Skeletal muscle tissue (tissue), 3 donors: ENCODE measurements at regions not wholly inside any gene's neighbourhood (a gene's known extent, or its start where the extent isn't known, plus 50 kb on each side); places are given as distances from the start of the nearest gene placed in this dataset.

ENCODE experiments used
- H3K27ac ChIP-seq: one replicate; pipeline ENCODE4 v1.7.0; 2013; ENCODE audit warnings: mild to moderate bottlenecking, low read depth, low read length, inconsistent platforms
- H3K27me3 ChIP-seq, 3 donors: one replicate each; pipeline ENCODE4 v1.7.0; 2013; ENCODE audit warnings: low read length in 3 of 3; ENCODE audit not compliant: control insufficient read depth in 3 of 3, insufficient read depth in 3 of 3
- H3K36me3 ChIP-seq, 3 donors: one replicate each; pipeline ENCODE4 v1.7.0; 2013; ENCODE audit warnings: low read length in 3 of 3; ENCODE audit not compliant: control insufficient read depth in 3 of 3, insufficient read depth in 3 of 3
- H3K4me1 ChIP-seq, 3 donors: one replicate each; pipeline ENCODE4 v1.7.0; 2013; ENCODE audit warnings: low read length in 3 of 3, mild to moderate bottlenecking in 3 of 3; ENCODE audit not compliant: control insufficient read depth in 3 of 3, insufficient read depth in 3 of 3
- H3K4me3 ChIP-seq, 3 donors: one replicate each; pipeline ENCODE4 v1.7.0; 2013; ENCODE audit warnings: low read length in 3 of 3
- H3K9ac ChIP-seq, 3 donors: one replicate each; pipeline ENCODE4 v1.7.0; 2013; ENCODE audit warnings: low read length in 3 of 3, mild to moderate bottlenecking in 3 of 3, moderate library complexity in 2 of 3, low read depth in 1 of 3
- H3K9me3 ChIP-seq, 3 donors: one replicate each; pipeline ENCODE4 v1.7.0; 2013; ENCODE audit warnings: low read length in 3 of 3; ENCODE audit not compliant: control insufficient read depth in 3 of 3
- donor health status: Osteomylitis.

DNA sequence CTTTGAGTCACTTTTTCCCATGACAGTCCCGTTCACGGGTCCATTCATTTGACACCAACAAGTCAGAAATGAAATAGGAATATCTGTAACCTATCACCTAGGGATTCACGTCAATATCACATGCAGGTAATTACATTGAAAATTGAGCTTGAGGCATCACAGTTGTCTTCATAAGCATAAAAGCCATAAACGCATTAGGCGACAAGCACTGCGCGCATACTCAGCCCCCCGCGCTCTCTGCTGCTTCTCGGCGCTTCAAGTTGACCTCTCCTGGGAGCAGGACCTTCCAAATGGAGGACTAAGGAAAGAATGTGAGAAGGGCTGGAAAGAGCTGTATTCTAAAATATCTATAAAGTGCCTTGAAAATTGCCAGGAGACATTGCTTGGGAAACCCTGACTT lies 130.5 kb upstream of the TNS3 start:
- H3K27me3 ChIP-seq: no peaks in the 10 kb centered on the region

DNA sequence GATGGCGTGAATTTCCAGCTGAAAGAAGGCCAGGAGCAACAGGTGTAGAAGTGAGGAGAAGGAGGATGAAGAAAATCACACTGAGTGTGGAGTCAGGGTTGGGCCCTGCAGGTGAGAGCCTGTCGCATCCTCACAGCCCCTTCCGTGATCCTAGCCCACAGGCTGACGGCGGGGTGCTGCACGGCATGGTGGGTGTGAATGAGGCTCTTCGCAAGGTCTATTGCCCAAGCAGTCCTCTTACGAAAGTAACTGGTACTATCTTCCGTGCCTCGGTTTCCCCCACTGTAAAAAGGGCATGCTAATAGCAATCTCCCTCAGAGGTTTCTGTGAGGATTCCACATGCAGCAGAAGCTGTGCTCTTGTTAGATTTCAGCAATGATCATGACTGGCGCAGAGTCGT lies 129.9 kb upstream of the TNS3 start:
- H3K36me3 ChIP-seq: no peaks in the 10 kb centered on the region
- H3K9me3 ChIP-seq: no peaks in the 10 kb centered on the region
- no peak overlapping the region for H3K9ac ChIP-seq
- no peak overlapping the region for H3K27ac ChIP-seq
- H3K4me1 ChIP-seq: no peaks in the 10 kb centered on the region
- H3K27me3 ChIP-seq: no peaks in the 10 kb centered on the region
- no peak overlapping the region for H3K4me3 ChIP-seq

More for the DNA sequence above, 130.5 kb upstream of the TNS3 start:
- Histone ChIP-seq H3K27ac (no peak overlapping the region), H3K9ac (no peak overlapping the region), H3K4me1 (no peaks in the 10 kb centered on the region), H3K36me3 (no peaks in the 10 kb centered on the region), H3K9me3 (no peaks in the 10 kb centered on the region), H3K4me3 (no peak overlapping the region)

DNA sequence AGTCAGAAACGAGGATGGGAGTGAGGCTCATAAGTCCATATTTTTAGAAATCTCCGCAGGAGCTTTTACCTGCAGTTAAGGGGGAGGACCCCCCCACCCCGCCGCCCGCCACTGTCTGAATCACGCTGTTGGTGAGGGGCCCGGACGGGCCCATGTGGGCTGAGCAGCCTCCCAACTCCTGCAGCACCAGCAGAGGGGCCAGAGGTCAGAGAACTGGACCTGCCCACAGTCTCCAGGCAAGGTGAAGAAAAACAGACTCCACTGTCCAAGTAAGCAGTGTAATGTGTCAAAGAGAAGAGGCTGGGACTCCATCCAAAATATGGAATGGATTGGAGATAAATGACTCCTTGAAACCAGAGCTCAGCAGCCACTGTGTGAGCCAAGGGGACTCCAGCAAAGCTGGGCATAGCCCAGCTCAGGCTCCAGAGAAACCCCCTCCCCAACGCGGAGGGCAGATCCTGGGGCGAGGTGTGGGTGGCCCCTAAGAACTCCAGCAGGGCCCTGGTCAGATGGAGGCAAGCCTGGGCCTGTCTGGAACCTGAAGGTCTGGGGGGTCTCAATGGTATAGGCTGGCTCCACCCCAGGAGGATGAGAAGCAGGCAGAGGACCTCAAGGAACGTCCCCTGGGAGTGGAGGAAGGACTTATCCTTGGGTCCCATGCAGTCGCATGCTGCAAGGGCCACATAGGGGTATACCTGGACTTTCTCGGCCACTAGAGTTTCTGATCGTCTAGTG lies 128.5 kb upstream of the TNS3 start:
- no peak overlapping the region for H3K27ac ChIP-seq
- no peak overlapping the region for H3K4me3 ChIP-seq
- no peaks in the 10 kb centered on the region for H3K36me3 ChIP-seq
- H3K9ac ChIP-seq: no peak overlapping the region
- no peaks in the 10 kb centered on the region for H3K27me3 ChIP-seq
- H3K4me1 ChIP-seq: no peaks in the 10 kb centered on the region
- H3K9me3 ChIP-seq: no peaks in the 10 kb centered on the region

- Histone ChIP-seq H3K36me3 (no peaks in the 10 kb centered on the region), H3K9me3 (no peaks in the 10 kb centered on the region), H3K9ac (no peak overlapping the region), H3K27ac (no peak overlapping the region), H3K4me3 (no peak overlapping the region), H3K27me3 (no peaks in the 10 kb centered on the region), H3K4me1 (no peaks in the 10 kb centered on the region)
These were observed 127.5 kb upstream of the TNS3 start for GRCh38 chr7:47709451-47709850.

DNA sequence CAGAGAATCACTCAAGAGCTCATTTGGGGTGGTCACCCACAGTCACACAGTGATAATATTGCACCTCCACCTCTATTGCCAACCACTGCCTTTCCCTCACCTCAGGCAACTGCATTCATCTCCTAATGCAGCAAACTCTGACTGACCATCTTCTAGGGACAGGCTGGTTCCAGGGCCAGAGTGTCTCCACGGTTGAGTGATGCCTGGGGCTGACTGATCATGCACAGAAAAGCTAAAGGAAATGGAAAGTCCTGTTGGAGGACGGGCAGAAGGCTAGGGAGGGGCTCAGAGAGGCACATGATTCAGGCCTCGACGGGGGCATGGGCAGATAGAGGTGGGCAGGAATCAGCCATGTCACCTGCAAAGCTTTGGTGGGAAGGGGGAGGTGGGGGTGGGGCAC lies 127.1 kb upstream of the TNS3 start:
- Histone ChIP-seq H3K9ac (no peak overlapping the region), H3K9me3 (no peaks in the 10 kb centered on the region), H3K4me1 (no peaks in the 10 kb centered on the region), H3K36me3 (no peaks in the 10 kb centered on the region), H3K4me3 (no peak overlapping the region), H3K27ac (no peak overlapping the region), H3K27me3 (no peaks in the 10 kb centered on the region)

GRCh38 chr7:47707583-47707982 lies 125.7 kb upstream of the TNS3 start:
- H3K27ac ChIP-seq: no peak overlapping the region
- no peaks in the 10 kb centered on the region for H3K27me3 ChIP-seq
- no peaks in the 10 kb centered on the region for H3K9me3 ChIP-seq
- H3K4me1 ChIP-seq: no peaks in the 10 kb centered on the region
- H3K4me3 ChIP-seq: no peak overlapping the region
- no peak overlapping the region for H3K9ac ChIP-seq
- H3K36me3 ChIP-seq: no peaks in the 10 kb centered on the region

GRCh38 chr7:47704936-47705335 lies 123.0 kb upstream of the TNS3 start:
- H3K27me3 ChIP-seq: no peaks in the 10 kb centered on the region
- no peaks in the 10 kb centered on the region for H3K4me1 ChIP-seq
- H3K36me3 ChIP-seq: no peaks in the 10 kb centered on the region
- H3K9me3 ChIP-seq: no peaks in the 10 kb centered on the region
- no peak overlapping the region for H3K4me3 ChIP-seq
- no peak overlapping the region for H3K9ac ChIP-seq
- no peak overlapping the region for H3K27ac ChIP-seq

- no peak overlapping the region for H3K4me3 ChIP-seq
- no peaks in the 10 kb centered on the region for H3K36me3 ChIP-seq
- H3K27ac ChIP-seq: no peak overlapping the region
- H3K9me3 ChIP-seq: peaks cover 0 to 2% (median 0%) of the 10 kb centered on the region in 3 donors
- H3K27me3 ChIP-seq: no peaks in the 10 kb centered on the region
- no peaks in the 10 kb centered on the region for H3K4me1 ChIP-seq
- no peak overlapping the region for H3K9ac ChIP-seq
These were observed 120.2 kb upstream of the TNS3 start for GRCh38 chr7:47702080-47702479.

GRCh38 chr7:47698386-47698785 lies 116.5 kb upstream of the TNS3 start:
- H3K27me3 ChIP-seq: no peaks in the 10 kb centered on the region
- H3K4me1 ChIP-seq: no peaks in the 10 kb centered on the region
- H3K9ac ChIP-seq: no peak overlapping the region

DNA sequence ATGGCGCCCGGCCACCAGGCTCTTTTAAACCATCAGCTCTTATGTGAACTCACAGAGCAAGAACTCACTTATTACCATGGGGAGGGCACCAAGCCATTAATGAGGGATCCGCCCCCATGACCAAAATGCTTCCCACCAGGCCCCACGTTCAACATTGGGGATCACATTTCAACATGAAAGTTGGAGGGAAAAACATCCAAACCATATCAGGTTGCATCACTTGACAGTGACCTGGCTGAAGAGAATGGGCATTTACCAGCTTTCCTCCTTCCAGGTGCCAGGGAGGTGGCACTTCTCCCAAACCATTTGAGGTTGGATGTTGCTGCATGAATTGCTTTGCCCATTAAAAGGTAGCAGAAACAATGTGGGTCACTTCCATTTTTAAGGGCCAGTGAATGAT lies 115.6 kb upstream of the TNS3 start:
- no peaks in the 10 kb centered on the region for H3K4me1 ChIP-seq
- H3K9me3 ChIP-seq: peaks cover 0 to 2% (median 0%) of the 10 kb centered on the region in 3 donors
- no peak overlapping the region for H3K27ac ChIP-seq
- H3K9ac ChIP-seq: no peak overlapping the region
- no peaks in the 10 kb centered on the region for H3K36me3 ChIP-seq
- no peak overlapping the region for H3K4me3 ChIP-seq
- no peaks in the 10 kb centered on the region for H3K27me3 ChIP-seq

More at GRCh38 chr7:47698386-47698785, 116.5 kb upstream of the TNS3 start:
- Histone ChIP-seq H3K9me3 (peaks cover 0 to 2% (median 0%) of the 10 kb centered on the region in 3 donors), H3K27ac (no peak overlapping the region), H3K4me3 (no peak overlapping the region), H3K36me3 (no peaks in the 10 kb centered on the region)
